Germinal center (tissue), 1 donor: ENCODE measurements at regions not wholly inside any gene's neighbourhood (a gene's known extent, or its start where the extent isn't known, plus 50 kb on each side); places are given as distances from the start of the nearest gene placed in this dataset.

Experiments used
- DNase-seq: peaks from one replicate; pipeline ENCODE4 v3.0.0; 2012; ENCODE audit warnings: mixed read lengths, low spot score

DNA sequence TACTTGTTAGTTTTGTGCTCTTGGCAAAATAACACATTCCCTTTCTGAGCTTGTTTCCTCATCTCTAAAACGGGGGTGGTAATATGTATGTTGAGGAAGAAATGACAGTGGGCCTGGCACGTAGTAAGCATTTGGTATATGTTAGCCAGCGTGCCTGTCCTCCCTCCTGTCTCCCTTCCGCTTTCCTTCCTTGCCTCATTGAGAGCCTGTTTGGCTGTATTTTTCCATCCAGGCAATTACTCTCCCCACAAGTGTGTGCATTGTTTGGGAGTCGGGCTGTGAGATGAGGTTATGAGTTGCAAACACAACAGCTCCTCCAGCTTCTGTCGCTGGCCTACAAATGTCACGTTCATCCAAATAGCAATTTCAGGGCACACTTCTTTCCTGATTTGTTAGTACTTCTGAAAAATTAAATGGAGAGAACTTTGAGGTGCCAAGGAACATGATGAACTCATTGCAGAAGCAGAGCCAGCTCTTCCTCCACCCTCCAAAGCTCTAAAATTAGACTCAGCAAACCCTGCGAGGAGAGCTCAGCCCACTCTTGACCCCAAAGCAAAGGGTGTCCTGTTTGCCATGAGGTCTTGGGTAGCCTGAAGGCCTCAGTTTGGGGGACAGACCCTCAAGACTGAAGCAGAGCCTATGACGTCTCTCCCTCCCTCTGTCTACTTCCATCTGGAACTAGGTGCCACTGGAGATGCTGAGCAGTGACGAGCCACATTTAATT, 50.7 kb upstream of the TOX2 start:
- DNase-seq = no peak

DNA sequence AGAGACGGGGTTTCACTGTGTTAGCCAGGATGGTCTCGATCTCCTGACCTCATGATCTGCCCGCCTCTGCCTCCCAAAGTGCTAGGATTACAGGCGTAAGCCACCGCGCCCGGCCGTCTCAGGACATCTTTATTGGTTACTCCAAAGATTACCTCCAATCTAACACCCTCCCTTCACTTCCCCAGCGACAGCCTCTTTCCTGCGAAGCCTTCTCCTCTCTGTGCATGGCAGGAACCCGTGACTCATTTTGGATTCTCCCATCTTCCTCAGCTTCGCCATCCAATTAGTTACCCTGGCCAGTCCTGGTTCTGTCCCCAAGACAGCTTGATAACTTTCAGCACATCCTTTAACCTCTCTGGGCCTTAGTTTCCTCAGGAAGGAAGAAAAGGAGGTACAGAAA, 51.3 kb upstream of the TOX2 start:
- DNase-seq = no peak

DNA sequence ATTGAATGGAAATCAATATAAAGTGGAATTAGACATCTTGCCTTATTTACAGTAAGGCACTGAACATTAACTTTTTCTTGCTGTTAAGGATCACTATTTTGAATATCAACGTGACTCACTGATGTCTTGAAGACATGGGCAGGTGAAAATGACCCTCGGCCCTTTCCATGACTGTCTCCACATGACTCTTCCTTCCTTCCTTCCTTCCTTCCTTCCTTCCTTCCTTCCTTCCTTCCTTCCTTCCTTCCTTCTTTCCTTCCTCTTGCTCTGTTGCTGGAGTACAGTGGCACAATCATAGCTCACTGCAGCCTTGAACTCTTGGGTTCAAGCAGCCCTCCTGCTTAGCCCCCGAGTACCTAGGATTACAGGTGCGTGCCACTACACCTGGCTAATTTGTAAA, 52.2 kb upstream of the TOX2 start:
- no peak for DNase-seq

DNA sequence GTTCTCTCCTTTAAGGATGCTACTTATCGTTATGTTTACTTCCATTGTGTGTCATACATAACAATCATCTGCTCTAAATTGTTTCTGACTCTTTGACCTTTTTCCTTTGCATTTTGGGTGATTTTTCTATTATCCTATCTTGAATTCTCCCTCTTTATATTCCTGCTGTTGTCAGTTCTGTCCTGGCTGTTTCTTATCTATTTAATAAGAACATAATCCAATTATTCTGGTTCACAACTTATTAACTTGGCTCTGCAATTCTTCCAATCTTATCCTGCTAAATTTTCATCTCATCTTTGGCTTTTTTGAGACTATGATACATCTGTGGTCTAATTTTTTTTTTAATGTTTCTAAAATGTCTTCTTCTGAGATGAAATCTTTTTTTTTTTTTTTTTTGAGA, 54.7 kb upstream of the TOX2 start:
- DNase-seq = no peak

DNA sequence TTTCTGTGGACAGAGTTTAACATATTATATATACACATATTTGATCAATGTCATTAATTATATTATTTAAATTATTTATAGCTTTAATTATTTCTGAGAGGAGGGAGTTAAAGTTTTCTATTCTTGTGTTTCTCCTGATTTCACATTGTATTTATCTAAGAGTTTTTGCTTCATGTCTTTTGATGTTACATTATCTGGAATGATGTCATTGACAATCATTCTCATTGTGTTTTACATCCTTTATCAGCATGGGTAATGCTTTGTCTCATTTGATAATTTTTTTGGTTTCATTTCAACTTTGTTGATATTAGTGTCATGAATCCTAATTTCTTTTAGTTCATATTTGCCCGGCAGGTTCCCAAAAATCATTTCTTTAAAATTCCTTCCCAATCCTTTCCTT, 56.7 kb upstream of the TOX2 start:
- no peak for DNase-seq

DNA sequence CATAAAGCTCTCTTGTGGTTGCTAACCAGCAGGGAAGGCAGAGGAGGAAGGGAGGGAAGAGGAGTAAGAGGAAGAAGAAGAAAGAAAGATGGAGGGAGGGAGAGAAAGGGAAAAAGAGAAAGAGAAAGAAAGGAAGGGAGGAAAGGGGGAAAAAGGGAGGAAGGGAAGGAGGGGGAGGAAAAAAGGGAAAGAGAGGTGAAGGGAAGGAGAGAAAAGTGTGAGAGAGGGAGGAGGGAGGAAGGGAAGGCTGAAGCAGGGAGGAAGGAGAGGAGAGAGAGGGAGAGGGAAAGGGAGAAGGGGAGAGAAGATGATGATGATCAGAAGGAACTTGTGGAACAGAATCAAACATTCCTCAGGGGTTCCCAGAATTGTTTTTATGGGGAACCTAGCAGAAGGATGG, 57.5 kb upstream of the TOX2 start:
- no peak for DNase-seq

DNA sequence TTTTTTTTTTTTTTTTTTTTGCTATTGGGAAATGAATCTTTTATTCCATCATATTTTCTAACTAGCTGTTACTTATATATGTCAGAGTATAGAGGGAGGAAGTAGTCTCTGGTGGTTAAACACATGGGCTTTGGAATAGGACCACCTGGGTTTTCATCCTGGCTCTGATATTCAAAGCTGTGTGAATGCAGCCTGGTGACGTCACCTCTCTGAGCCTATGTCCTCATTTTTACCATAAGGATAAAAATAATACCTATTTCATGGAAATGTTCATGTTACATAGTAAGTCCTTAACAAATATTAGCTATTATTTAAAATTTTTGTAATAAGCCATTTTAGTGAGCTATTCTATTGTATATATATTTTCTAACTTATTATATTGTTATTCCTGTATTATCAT, 58.8 kb upstream of the TOX2 start:
- no peak for DNase-seq

DNA sequence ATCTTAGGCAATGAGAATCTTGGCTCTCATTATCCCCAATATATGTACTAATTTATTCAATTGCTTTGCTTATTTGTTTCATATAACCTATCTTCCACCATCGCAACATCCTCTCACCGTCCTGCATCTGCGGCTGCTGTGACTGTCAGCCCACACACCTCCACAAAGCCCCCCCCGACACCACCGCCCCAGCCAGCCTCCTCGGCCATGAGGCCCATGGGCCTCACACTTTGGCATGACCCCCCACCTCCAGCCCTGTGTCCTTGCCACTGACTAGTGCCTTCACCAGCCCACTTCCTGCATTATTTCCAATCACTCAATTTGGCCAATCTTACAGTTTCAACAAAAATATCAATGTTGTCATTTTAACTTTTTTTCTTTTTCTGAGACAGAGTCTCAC, 60.7 kb upstream of the TOX2 start:
- no peak for DNase-seq

DNA sequence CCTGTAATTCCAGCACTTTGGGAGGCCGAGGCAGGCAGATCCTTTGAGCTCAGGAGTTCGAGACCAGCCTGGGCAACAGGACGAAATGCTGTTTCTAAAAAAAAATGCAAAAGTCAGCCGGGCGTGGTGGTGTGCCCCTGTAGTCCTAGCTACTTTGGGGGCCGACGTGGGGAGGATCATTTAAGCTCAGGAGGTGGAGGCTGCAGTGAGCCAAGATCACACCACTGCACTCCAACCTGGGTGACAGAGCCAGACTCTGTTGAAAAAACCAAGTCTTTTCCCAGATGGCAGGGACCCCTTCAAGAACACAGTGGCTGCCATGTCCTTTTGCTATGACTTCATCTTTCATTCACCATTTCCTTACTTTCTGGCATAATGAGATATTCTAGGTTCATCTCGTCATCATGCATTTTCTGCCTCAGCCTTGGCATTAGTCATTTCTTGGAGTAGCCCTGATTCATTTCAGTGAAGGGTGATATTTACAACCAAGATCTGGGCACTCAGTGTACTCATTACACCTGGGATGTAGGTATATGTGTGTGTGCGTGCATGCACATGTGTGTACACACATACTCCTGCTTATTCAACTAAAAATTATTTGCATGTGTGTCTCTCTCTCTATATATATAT, 61.4 kb upstream of the TOX2 start:
- no peak for DNase-seq

DNA sequence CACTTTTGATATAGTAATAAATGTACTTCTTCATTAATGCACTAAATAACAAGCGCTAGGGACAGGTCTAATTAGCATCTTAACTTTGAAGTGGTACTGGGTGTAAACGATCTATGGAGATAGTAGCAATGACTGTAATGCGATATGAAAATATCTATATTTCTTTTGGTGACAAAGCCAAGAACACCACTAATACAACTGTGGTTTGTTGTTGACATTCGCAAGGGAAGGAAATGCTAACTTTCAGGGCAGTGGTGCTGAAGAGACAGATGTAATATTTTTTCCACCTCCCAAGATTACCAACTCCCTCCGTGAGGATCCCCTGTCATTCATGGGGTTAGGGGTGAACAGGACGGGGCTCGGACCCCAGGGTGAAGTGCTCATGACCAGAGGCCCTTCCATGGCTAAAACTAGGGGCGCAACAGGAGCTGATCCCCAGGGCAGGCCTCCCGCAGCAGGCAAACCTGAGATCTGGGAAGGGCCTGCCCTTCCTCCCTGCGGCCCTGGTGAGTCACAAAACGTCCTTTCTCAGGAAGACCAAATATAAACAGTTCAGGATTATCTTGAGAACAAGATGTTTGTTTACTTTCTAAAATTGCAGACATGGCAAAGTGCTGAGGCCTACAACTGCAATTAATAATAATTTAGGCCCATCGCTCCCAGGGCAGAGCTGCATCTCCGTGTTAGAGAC, 65.0 kb upstream of the TOX2 start:
- no peak for DNase-seq

DNA sequence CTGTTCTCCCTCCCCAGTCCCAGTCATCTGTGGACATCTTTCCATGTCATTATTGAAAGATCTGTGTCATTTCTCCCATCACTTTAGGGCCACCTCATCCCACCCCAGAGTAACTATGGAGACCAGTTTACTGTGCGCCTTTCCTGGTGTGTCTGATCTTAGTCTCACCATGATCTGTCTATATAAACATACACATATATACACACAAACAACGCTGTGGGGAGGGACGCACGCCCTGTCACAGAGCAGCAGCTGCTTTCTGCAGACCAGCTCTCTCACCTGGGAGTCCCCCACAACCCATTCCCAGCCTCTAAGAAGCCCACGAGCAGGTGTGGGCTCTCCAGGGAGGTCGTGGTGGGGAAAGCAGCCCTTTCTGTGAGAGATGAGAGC, 68.1 kb upstream of the TOX2 start:
- no peak for DNase-seq

DNA sequence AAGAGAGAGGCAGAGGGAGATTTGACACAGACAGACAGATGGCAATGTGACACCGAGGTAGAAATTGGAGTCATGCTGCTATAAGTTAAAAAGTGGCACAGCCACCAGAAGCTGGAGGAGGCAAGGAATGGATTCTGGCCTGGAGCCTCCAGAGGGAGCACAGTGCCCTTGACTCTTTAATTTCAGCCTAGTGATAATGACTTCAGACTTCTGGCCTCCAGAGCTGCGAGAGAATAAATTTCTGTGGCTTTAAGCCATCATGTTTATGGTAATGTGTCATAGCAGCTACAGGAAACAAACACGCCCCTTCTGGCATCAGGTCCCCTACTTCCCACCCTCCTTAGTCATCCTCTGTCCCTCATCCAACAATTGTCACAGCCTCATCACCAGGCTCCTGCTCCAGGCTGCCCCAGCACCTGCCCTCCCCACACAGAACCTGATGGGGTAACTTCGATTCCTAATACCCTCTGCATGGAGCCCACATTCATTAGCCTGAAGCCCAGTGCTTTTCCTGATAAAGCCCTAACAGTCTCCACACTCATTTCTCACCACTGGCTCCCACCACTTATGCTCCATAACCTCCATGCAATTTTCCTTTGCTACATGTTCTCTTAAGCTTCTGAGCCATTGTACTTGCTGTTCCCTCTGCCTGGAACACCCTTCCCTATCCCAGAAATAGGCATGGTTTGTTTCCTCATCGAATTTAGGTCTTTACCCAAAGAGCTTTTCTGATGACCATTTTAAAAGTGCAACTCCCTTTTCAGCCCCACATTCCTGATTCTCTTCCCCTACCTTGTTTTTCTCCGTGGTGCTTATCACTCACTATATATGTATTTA, 69.7 kb upstream of the TOX2 start:
- no peak for DNase-seq

DNA sequence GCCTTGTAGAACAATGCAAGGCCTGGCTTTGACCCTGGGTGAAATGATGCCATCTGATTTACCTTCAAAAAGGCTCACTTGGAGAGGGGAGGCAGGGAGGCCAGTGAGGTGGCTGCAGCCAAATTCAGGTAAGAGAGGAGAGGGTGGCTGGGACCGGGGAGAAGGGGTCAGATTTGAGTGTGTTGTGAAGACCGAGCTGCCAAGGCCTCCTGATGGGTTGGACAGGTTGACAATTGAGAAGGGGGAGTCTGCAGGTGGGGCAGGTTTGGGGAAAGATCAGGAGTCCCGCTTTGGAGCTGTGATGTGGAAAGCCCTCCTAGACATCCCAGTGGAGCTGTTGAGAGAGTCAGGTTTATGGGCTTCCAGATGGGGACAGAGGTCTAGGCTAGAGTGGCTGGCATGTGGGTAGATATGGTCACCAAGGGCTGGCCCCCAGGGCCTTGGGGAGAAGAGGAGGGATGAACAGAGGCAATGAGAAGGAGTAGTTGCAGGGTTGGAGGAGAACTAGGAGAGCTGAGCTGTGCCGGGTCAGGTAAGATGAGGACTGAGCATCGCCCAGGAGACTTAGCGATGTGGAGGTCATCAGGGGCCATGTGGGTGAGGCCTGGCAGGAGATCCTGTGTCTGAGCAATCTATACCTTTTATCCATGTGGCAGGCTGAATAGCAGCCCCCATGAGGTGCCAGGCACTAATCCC, 70.5 kb upstream of the TOX2 start:
- no peak for DNase-seq

DNA sequence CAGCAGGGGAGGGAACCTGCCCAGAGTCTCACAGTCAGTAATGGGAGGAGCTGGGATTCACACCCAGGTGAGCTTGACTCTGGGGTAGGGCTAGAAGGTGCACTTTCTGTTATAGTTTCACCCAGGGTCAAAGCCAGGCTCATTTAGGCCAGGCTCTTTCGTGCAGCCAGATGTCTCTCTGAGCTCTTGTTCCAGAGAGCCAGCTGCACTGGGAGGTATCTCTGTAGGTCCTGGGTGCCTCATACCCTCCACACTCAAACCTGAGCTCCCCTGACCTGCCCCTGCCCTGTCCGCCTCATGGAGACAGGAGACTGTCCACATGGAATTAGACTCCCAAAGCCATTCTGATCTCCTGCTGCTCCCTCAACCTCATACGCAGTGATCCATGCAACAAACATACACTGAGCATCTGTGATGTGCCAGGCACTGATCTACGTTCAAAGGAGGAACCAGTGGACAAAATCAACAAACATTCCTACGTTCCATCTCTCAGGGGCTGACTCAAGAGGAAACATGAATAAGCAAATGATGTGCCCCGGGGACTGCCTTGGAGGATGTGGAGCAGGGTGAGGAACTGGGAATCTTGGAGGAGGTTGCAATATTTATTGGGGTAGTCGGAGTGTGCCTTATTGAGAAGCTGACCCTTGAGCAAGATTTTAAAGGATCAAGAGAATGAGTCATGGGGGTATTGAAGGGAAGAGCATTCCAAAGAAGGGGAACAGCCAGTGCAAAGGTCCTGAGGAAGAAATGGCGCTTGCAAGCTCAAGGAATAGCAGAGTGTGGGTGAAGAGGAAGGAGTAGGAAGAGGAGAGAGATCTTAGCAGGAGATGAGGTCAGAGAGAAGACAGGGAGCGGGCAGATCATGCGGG, 71.3 kb upstream of the TOX2 start:
- DNase-seq = no peak

DNA sequence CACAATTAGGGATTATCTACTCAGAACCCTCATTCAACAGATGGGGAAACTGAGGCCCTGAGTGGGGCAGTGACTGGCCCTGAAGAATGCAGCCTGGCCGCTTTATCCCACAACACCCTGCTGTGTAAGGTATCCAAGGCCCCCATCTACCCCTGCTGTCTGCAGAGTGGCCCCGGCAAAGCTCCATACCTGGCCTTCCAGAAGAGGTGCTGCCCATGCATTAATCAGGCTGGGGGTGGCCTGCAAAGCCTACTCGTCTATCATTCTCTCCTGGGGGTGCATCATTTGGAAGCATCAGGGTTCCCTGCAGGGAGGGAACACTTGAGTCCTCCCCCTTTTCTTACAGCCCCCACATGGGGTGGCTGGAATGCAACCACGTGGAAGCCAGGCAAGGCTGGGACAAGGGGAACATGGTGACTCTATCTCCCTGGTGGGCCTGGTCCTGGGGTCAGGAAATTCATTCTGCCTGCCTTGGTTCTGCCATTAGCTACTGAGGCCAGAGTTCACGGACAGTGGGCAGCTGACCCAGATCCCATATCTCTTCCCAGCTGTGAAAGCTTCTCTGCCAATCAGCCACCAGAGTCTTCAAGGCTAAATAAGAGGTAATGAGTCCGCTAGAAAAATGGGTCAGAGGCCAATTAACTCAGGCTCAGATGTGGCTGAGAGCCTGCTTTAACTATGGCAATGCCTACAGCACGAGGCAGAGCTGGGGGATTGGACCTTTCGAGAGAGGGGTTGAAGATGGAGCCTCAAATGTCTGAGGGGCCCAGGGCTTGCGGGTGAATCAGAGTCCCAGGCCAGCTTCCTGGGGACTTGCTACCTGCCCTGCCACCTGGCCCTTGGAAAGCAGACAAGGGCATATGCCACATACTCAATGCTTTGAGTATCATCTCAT, 72.3 kb upstream of the TOX2 start:
- no peak for DNase-seq

DNA sequence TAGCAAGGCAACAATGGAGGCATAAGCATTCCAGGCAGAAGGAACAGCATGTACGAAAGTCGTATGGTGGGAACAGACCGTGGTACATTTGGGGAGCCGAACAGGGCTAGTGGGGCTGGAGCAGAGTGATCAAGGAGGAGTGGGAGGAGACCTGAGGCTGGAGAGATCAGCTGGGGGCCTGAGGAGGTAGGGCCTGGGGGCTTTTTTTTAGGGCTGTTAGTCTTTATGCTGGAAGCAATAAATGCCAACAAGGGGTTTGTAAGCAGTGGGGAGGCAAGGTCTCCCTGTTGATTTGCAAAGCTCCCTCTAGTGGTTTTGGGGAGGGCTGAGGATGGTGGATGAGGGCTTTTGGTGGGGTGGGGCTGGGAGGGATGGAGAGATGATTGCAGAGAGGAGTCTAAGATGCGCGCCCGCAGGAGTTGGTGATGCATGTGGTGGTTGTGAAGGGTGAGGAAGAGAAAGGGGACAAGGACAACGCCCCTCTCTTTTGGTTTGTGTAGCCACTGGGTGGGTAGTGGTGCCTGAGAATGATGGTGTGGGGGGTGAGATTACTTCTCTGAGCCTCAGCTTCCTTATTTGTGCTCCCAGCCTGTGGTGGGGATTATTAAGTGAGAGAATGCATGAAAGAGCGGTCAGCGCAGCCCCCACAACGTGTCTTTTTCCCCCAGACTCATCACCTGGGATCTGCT, 74.1 kb upstream of the TOX2 start:
- peak; percentile 65 for DNase-seq

DNA sequence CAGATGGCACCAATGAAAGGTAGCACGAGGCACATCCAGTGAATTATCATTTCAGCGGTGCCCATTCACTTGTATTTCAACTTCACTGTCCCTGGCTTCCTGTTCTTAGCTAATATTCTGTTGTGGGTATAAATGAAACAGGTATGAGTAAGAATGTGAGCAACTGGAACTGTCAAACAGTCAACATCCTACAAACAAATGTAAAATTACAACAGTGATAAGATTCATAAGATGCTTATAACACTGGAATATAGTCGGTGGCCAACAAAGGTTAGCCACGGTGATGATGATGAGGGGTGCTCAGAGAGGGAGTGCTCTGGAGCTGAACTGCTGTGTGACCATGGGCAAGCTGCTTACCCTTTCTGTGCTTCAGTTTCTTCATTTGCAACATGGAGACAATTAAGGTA, 74.9 kb upstream of the TOX2 start:
- no peak for DNase-seq

DNA sequence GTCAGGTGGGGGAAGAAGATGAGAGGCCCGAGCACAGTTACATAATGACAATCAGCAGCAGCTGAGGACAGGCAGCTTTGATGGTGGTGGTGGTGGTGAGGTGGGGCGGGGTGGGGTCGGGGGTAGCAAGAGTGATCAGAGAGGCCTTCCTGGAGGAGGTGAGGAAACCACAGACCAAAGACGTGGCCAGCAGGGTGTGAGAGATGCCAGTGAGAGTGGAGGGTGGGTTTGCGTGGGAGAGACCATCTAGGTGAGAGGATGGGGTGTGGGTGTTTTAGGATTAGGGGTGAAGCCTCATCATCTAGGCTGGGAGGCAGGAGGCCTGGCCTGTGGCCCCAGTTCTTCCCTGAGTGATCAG, 76.0 kb upstream of the TOX2 start:
- DNase-seq = no peak

DNA sequence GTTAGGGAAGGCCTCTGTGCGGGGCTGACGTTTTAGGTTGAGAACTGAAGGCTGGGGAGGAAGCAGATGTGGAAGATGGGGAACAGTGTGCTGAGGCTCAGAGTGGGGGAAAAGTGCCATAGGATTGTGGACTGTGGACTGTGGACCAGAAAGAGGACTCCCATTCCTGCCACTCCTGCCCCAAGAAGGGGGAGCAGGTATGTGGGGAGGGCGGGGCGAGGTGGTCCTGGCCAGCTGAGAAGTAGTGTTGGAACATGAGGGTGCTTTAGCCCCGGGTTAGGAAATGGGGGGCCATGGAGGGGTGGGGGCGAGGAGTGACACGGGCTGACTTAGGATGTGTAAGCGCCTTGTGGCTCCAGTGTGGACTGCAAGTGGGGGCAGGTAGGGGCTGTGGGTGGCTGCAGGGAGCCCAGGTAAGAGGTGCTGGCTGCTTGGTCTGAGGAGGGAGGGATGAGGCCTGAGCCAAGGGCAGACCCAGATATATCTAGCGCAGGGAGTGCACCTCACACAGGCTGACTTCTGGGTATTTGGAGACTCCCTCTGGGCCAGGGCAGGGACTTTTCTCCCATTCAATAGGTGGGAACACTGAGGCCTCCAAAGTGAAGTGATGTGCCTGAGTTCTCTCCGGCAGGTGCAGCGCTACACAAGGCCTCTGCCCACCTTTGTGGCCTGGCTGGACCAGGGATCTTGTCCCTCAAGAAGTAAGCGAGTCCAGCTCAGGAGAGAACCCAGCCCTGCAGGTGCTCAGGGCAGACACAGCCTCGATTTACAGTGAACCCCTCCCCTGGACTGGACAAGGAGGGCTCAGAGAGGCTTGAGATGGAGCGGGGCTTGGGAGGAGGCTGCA, 76.6 kb upstream of the TOX2 start:
- no peak for DNase-seq
